Endodermal cell (in vitro differentiated cells): ENCODE measurements at regions not wholly inside any gene's neighbourhood (a gene's known extent, or its start where the extent isn't known, plus 50 kb on each side); places are given as distances from the start of the nearest gene placed in this dataset.

Source experiments
- DNase-seq: peaks from one replicate; pipeline ENCODE4 v3.0.0-alpha.2; 2017
- H3K27ac ChIP-seq: 2 replicates; pipeline ENCODE4 v1.5.1; 2013; ENCODE audit warnings: mild to moderate bottlenecking, low read depth, low read length, moderate library complexity
- H3K27me3 ChIP-seq: 2 replicates; pipeline ENCODE4 v1.6.1; 2013; ENCODE audit warnings: mild to moderate bottlenecking, low read length, moderate library complexity; ENCODE audit not compliant: insufficient read depth, control insufficient read depth, poor library complexity, severe bottlenecking
- H3K36me3 ChIP-seq: 2 replicates; pipeline ENCODE4 v1.7.0; 2013; ENCODE audit warnings: mild to moderate bottlenecking, low read length, moderate library complexity; ENCODE audit not compliant: control insufficient read depth, insufficient read depth
- H3K4me1 ChIP-seq: one replicate; pipeline ENCODE4 v1.7.0; 2013; ENCODE audit warnings: low read length; ENCODE audit not compliant: control insufficient read depth, insufficient read depth
- H3K4me3 ChIP-seq: 2 replicates; pipeline ENCODE4 v1.5.1; 2013; ENCODE audit warnings: mild to moderate bottlenecking, low read length, moderate library complexity
- H3K9ac ChIP-seq: 2 replicates; pipeline ENCODE4 v1.6.1; 2013; ENCODE audit warnings: mild to moderate bottlenecking, low read length, moderate library complexity; ENCODE audit not compliant: poor library complexity, severe bottlenecking; ENCODE audit errors: extremely low read depth
- H3K9me3 ChIP-seq: 2 replicates; pipeline ENCODE4 v1.6.1; 2013; ENCODE audit warnings: mild to moderate bottlenecking, low read length, moderate library complexity; ENCODE audit not compliant: control insufficient read depth
- H3K27ac Mint-ChIP-seq: 2 replicates; pipeline ENCODE4 v1.8.0; 2020; ENCODE audit warnings: mixed read lengths
- H3K27me3 Mint-ChIP-seq: 2 replicates; pipeline ENCODE4 v1.8.0; 2021; ENCODE audit warnings: mild to moderate bottlenecking, mixed read lengths; ENCODE audit not compliant: insufficient read depth
- H3K36me3 Mint-ChIP-seq: 2 replicates; pipeline ENCODE4 v1.8.0; 2020; ENCODE audit warnings: low read depth, mixed read lengths
- H3K4me1 Mint-ChIP-seq: 2 replicates; pipeline ENCODE4 v1.8.0; 2020; ENCODE audit warnings: mixed read lengths
- H3K4me3 Mint-ChIP-seq: 2 replicates; pipeline ENCODE4 v1.8.0; 2020; ENCODE audit warnings: mild to moderate bottlenecking, moderate library complexity, mixed read lengths
- H3K9me3 Mint-ChIP-seq: 2 replicates; pipeline ENCODE4 v1.8.0; 2020; ENCODE audit warnings: mild to moderate bottlenecking, mixed read lengths
- WGBS, 2 experiments: methylation state at CpG; one replicate each; pipeline versions ENCODE4 v1.1.5 to v1.1.7; 2013; ENCODE audit warnings: missing lambda C conversion rate in 2 of 2, mixed read lengths in 1 of 2; ENCODE audit not compliant: insufficient coverage in 1 of 2, insufficient read length in 1 of 2; 5-methylcytosine and 5-hydroxymethylcytosine counted together
- TF ChIP-seq, protein P1 (sequence below): fragments of 200-600 bp; sonication (generic); conservative IDR thresholded peaks from 2 replicates; pipeline ENCODE4 v1.5.0; 2021; ENCODE audit warnings: antibody characterized with exemption, mild to moderate bottlenecking

DNA sequence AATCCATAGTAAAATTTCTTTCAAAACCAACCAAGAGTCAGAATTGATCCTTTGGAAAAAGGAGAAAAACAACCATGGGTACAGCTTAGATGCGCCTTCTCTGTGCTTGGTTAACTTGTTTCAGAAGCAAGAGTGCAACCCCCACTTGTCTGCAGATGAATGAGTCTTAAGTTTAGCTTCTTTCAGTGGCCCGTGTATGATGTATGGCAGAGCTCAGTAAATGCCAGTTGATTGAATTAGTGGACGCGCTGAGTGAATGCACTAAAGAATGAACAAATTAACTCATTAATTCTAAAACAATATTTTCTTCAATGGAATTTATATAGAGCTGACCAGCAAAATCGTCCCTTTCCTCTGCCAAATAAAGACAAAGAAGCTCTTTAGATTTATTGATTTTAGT, 67.0 kb upstream of the ARHGEF3 start:
- H3K9me3 ChIP-seq: no peaks in the 10 kb centered on the region
- no peaks in the 10 kb centered on the region for H3K27me3 ChIP-seq
- H3K9ac ChIP-seq: no peak overlapping the region
- H3K4me1 ChIP-seq: no peaks in the 10 kb centered on the region
- no peaks in the 10 kb centered on the region for H3K36me3 ChIP-seq
- WGBS, 2 experiments: 84 to 100% methylated on average over 2 to 5 of the region's 5 CpGs
- no peak for DNase-seq
- TF ChIP-seq, protein P1, sequence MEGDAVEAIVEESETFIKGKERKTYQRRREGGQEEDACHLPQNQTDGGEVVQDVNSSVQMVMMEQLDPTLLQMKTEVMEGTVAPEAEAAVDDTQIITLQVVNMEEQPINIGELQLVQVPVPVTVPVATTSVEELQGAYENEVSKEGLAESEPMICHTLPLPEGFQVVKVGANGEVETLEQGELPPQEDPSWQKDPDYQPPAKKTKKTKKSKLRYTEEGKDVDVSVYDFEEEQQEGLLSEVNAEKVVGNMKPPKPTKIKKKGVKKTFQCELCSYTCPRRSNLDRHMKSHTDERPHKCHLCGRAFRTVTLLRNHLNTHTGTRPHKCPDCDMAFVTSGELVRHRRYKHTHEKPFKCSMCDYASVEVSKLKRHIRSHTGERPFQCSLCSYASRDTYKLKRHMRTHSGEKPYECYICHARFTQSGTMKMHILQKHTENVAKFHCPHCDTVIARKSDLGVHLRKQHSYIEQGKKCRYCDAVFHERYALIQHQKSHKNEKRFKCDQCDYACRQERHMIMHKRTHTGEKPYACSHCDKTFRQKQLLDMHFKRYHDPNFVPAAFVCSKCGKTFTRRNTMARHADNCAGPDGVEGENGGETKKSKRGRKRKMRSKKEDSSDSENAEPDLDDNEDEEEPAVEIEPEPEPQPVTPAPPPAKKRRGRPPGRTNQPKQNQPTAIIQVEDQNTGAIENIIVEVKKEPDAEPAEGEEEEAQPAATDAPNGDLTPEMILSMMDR: no peak
- Mint-ChIP-seq H3K36me3 (no peaks in the 10 kb centered on the region), H3K27me3 (no peaks in the 10 kb centered on the region), H3K4me3 (no peak overlapping the region), H3K27ac (no peak overlapping the region), H3K4me1 (peaks cover 13% of the 10 kb centered on the region), H3K9me3 (no peaks in the 10 kb centered on the region)
- H3K4me3 ChIP-seq: no peak overlapping the region
- no peak overlapping the region for H3K27ac ChIP-seq

DNA sequence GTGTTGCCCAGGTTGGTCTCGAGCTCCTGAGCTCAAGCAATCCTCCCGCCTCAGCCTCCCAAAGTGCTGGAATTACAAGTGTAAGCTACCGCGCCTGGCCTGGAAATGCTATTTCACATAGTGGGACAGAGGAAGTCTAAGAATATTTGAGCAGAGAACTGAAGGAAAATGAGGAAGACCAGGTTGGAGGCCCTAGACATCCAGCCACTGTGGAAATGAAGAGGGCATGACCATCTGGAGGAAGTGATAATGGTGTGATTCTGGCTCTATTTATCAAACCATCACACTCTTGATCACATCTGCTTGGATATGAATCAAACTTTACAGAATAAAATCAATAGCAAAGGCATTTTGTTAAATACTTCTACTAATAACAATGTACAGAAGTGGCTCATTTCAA, 65.9 kb upstream of the ARHGEF3 start:
- no peak overlapping the region for H3K4me3 ChIP-seq
- no peaks in the 10 kb centered on the region for H3K27me3 ChIP-seq
- DNase-seq: no peak
- no peaks in the 10 kb centered on the region for H3K36me3 Mint-ChIP-seq
- no peaks in the 10 kb centered on the region for H3K9me3 ChIP-seq
- H3K4me3 Mint-ChIP-seq: no peak overlapping the region
- WGBS, 2 experiments: 94 to 98% methylated on average over 4 of the region's 4 CpGs
- H3K27ac ChIP-seq: no peak overlapping the region
- H3K4me1 Mint-ChIP-seq: peaks cover 12% of the 10 kb centered on the region
- H3K9ac ChIP-seq: no peak overlapping the region
- H3K27me3 Mint-ChIP-seq: no peaks in the 10 kb centered on the region
- no peaks in the 10 kb centered on the region for H3K9me3 Mint-ChIP-seq
- no peaks in the 10 kb centered on the region for H3K36me3 ChIP-seq
- H3K27ac Mint-ChIP-seq: no peak overlapping the region
- H3K4me1 ChIP-seq: no peaks in the 10 kb centered on the region
- TF ChIP-seq, protein P1: no peak

GRCh38 chr3:56864918-56865524, 63.3 kb upstream of the ARHGEF3 start:
- Histone ChIP-seq H3K4me3 (no peak overlapping the region), H3K27ac (no peak overlapping the region), H3K9me3 (no peaks in the 10 kb centered on the region), H3K36me3 (no peaks in the 10 kb centered on the region), H3K4me1 (peaks cover 10% of the 10 kb centered on the region), H3K9ac (no peak overlapping the region), H3K27me3 (no peaks in the 10 kb centered on the region)
- no peaks in the 10 kb centered on the region for H3K27me3 Mint-ChIP-seq
- H3K36me3 Mint-ChIP-seq: no peaks in the 10 kb centered on the region
- H3K27ac Mint-ChIP-seq: no peak overlapping the region
- TF ChIP-seq, protein P1: no peak
- H3K4me3 Mint-ChIP-seq: no peak overlapping the region
- no peaks in the 10 kb centered on the region for H3K9me3 Mint-ChIP-seq
- 97% methylated on average over 6 of the region's 6 CpGs; no CpG with 5 or more reads in 1 of the 2 experiments for WGBS, 2 experiments
- DNase-seq: no peak
- peaks cover 32% of the 10 kb centered on the region for H3K4me1 Mint-ChIP-seq
